ENCODE measurements at regions not wholly inside any gene's neighbourhood (a gene's known extent, or its start where the extent isn't known, plus 50 kb on each side); places are given as distances from the start of the nearest gene placed in this dataset.

DNA sequence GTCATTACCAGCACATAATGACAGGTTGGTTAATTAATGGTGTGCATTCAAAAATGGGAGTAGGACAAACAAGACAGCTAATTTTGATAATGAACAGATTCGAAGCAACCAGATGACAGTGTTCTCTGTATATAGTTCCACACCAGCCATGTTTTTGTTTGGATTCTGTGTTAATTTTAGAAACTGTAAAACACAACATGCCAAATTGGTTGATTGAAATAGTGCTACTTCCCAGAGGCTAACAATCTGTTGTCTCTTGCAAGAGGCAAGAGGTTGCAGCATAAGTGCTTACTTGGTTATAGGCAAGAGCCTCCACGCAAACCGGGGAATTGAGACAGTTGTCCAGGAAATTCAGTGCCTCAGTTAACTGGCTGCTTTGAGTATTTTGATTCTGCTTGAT lies 170.2 kb upstream of the HABP2 start:
- TF ChIP-seq, protein P1, sequence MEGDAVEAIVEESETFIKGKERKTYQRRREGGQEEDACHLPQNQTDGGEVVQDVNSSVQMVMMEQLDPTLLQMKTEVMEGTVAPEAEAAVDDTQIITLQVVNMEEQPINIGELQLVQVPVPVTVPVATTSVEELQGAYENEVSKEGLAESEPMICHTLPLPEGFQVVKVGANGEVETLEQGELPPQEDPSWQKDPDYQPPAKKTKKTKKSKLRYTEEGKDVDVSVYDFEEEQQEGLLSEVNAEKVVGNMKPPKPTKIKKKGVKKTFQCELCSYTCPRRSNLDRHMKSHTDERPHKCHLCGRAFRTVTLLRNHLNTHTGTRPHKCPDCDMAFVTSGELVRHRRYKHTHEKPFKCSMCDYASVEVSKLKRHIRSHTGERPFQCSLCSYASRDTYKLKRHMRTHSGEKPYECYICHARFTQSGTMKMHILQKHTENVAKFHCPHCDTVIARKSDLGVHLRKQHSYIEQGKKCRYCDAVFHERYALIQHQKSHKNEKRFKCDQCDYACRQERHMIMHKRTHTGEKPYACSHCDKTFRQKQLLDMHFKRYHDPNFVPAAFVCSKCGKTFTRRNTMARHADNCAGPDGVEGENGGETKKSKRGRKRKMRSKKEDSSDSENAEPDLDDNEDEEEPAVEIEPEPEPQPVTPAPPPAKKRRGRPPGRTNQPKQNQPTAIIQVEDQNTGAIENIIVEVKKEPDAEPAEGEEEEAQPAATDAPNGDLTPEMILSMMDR (IDR thresholded peaks at IDR 0.05), result no peak
- no peak for TF ChIP-seq POLR2AphosphoS5 (IDR thresholded peaks at IDR 0.05)
